NCI-H82 (cell line): ENCODE measurements at regions not wholly inside any gene's neighbourhood (a gene's known extent, or its start where the extent isn't known, plus 50 kb on each side); places are given as distances from the start of the nearest gene placed in this dataset.

Experiments
- DNase-seq: peaks from one replicate; lab custom pipeline; 2025; lab: John Stamatoyannopoulos, UW

DNA sequence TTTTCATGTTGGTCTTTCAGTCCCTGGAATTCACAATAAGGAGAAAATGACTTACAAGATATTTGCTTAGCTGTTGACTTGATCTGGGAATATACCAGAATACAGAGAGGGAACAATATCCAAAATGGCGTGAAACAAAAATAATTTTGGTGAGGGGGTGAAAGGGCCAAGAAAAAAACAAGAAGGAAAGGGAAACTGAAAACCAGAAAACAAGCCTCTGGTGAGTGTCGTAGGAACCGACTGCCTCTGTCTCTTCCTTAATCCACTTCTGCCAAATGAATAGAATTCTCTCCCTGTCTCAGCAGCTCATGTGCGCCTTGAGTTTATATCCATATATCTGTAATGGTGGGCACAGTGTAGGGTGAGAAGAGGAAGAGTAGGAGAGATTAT is 367.6 kb downstream of the ETS1 start:
- no peak for DNase-seq

DNA sequence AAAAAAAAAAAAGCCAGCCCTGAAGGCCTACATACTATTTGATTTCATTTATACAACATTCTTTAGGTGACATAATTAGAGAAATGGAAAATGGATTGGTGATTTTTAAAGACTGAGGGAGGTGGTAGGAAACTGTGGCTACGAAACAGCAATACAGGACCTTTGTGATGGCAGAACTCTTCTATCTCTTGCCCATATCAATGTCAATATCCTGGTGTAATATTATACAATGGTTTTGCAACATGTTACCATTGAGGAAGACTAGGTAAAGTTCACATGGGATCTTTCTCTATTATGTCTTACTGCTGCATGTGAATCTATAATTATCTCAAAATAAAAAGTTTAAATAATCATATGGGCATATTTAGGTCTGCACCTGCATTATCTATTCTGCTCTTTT is 371.2 kb downstream of the ETS1 start:
- DNase-seq, result no peak

DNA sequence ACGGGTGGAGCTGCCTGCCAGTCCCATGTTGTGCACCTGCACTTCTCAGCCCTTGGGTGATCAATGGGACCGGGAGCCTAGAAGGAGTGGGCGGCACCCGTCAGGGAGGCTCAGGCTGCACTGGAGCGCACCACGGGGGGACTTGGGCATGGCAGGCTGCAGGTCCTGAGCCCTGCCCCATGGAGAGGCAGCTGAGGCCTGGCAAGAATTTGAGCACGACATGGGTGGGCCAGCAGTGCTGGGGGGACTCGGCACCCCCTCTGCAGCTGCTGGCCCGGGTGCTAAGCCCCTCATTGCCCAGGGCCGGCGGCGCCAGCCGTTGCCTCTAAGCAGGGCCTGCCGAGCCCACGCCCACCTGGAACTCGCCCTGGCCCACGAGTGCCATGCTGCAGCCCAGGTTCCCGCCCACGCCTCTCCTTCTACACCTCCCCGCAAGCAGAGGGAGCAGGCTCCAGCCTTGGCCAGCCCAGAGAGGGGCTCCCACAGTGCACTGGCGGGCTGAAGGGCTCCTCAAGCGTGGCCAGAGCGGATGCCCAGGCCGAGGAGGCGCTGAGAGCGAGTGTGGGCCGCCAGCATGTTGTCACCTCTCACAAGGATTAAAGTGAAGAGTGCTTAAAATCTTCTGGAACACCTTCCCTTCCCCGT is 372.0 kb downstream of the ETS1 start:
- no peak for DNase-seq

DNA sequence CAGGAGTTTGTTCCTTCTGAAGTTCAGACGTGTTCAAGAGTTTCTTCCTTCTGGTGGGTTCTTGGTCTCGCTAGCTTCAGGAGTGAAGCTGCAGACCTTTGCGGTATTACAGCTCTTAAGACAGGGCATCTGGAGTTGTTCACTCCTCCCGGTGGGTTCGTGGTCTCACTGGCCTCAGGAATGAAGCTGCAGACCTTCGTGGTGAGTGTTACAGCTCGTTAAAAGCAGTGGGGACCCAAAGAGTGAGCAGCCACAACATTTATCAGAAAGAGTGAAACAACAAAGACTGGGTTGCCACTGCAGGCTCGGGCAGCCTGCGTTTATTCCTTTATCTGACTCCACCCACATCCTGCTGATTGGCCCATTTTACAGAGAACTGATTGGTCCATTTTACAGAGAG is 373.1 kb downstream of the ETS1 start:
- no peak for DNase-seq

DNA sequence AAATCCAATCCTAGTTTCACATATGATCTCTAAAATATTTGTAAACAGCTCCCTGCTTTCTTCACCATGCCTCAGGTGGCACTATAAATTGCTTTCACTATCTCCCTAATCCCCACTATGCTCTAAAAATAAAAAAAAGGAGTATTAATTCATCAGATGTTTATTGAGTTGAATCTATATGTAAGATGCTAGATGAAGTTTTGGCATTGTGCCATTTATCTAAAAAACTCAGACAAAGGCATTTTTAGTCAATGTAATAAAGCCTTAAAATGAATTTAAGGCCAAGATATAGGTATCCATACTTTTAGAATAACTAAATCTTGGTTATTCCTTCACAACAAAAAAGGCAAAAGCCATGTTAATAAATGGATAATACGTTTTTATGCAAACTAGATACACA is 373.9 kb downstream of the ETS1 start:
- DNase-seq, result no peak

DNA sequence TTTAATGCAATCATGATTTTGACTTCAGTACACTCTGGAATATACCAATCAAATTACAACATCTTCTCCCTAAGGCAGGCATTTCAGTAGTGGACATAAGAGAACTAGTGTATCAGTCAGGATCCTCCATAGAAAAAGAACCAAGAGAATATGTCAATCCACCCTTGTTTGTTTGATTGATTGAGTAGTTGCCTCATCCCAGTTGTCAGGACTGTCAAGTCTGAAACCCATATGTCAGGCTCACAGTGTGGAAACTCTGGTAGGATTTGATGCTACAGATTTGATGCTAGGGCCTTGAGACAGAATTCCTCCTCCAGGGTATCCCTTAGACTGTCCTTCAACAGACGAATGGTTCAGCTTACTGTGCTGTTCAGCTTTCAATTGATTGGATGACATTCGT is 375.0 kb downstream of the ETS1 start:
- DNase-seq, result no peak

DNA sequence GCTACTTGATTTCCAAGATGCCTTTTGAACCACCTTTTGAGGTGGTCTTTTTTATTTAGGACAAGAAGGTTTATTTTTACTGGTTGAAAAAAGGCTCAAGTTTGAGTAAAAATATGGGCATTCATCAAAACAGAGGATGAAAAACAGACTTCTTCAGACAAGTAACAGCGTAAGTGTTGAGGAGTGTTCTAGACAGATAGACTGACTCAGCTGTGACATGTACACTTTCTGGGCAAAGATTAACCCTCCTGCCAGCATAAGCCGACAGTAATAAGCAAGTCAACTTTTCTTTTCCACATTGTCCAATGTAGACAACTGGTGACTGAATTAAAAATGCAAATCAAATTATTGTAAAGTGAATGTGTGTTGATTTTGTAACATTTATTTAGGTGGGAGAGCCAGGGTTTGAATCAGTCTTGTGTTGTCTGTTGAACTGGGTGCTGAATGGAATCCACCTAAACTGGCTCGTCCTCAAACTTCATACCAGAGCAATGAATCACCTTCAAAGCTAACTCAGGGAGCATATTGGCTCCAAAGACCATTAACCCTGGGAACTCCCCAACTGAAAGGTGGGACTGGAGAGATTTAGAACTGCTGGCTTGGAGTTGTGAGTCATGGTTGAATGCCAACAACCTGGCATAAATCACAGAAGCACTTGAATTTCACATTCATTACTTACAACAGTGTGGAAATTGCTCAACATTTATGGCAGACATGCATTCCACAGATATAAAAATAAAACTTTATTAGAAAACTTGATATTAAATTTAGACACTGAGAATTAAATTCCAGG is 377.0 kb downstream of the ETS1 start:
- DNase-seq, result no peak

DNA sequence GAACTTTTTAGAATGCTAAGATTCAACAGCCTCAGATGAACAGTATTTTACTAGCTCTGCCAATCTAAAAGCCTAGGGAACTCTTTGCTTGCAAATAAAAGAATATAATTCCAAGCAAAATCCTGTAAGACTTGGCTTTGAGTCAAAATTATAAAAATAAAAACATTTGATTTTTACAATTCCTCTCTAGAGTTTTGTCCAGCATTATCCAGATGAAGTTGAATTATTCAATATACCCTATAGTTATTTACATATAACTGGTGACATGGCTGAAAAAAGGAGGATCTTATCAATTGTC is 378.3 kb downstream of the ETS1 start:
- DNase-seq, result no peak

DNA sequence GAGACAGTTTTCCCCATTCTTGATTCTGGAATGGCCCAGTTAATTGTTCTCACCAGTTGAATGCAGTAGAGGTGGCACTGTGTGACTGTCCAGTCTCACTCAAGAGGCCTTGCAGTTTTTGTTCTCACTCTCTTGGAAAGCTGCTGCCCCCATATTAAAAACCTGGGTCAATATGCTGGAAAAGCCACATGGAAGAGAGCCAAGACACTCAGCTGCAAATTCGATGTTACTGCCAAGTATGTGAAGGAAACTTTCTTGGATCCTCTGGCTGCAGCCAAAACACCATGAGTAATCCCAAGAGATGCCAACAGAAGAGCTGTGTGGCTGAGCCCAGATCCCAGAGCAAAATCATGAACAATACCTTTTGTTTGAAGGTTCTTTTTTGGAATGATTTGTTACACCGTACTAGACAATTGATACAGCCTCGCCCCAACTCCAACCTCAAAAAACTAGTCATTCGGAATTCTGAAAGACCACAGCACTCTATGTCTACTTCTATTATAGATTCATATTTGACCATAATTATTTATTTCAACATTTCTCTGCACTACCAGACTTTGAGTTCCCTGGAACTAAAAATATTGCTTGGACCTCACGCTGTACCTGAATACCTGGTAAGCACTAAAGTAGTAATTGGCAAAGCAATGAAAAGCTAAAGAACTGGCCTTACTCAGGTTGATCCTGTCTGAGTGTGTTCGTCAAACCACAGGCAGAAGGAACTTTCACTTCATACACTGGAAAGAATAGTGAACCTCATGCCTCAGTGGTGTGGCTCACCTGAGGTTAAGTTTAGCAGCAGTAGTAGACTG is 378.8 kb downstream of the ETS1 start:
- no peak for DNase-seq

DNA sequence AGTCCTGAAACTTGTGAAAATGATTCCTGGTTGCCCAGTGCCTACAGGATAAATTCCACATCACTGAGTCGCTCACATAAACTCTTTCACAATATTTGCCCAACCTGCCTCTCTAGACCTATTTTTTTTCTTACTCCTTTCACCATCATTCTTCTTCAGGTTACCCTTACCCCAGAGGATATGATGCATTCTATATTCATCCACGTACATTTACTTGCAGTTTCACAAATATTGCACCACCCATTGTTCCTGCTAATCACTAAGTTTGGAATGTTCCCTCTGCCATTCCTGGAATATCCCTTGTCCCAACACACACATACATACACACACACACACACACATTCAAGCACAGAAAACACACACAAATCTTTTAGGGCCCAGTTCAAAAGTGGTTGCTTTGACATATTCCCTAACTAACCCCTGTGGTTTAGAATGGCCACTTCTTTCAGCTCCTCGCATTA is 379.5 kb downstream of the ETS1 start:
- no peak for DNase-seq

DNA sequence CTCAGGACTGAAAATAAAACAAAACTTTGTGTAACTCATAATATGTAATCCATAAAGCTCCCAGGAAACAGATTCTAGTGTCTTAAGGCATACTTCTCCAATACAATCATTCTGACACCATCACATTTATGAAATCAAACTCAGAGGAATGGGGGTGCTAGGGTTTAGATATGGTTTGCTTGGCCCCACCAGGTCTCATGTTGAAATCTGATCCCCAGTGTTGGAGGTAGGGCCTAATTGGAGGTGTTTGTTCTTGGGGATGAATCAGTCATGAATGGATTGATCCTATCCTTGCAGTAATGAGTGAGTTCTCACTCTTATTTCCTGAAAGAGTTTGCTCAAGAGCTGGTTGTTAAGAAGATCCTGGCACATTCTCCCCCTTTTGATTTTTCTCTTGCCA is 380.9 kb downstream of the ETS1 start:
- no peak for DNase-seq

DNA sequence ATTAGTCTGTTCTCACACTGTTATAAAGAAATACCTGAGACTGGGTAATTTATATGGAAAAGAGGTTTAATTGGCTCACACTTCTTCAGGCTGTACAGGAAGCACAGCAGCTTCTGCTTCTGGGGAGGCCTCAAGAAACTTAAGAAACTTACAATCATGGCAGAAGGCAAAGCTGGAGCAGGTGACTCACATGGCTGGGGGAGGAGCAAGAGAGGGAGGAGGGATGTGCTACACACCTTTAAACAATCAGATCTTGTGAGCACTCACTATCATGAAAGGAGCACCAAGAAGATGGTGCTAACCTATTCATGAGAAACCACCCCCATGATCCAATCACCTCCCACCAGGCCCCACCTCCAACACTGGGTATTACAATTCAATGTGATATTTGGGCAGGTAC is 381.6 kb downstream of the ETS1 start:
- no peak for DNase-seq

DNA sequence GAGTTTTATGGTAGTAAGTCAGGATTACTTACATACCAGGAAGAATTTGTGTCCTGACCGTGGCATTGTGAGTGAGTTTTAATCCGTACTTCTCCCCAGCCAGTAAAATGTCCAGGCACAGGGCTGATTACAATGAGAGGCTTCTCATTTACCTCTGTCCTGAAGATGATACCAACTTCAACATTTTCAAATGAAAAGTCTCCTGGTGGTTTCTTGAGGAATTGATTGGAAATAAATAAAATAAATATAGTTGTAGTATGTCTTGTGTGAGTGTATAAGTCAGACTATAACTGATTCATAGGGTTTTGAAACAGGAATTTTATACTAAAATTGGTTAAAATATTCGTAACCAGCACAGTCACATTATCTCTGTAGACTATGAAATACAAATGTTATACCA is 382.5 kb downstream of the ETS1 start:
- no peak for DNase-seq

DNA sequence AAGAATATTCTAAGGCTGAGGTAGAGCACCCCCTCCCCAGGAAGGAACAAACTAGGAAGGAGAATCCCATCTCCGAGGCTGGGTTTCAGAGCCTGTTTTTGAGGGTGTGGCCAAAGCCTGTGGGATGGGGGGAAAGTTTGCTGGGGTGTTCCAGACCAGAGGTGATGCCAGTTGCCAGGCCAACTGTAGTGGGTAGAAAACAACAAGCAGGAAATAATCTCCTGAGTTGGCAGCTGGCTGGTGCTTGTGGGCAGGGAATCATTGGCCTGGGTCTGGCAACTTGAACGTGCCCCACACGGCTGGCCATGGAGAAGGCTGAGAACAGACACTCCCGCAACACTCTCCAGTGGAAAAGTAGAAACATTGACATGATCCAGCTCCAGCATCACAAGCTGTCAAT is 385.6 kb downstream of the ETS1 start:
- DNase-seq, result no peak

DNA sequence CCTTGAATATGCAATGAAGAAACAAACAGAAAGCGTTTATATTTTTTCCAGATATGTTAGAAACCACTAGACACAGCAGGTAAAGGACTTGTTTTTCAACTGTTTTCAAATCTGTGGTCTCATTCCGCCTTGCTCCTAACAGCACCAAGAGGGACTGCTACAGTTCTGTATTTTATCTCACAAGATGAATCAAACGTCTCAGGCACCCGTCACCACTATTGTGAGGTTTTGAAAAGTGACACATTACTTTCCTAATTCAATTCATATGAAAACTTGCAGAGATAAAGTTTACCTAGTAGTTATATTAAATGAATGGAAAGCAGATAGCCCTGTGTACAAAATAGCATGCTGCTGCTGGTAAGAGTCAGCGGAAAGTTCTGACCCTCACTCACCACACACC is 386.3 kb downstream of the ETS1 start:
- no peak for DNase-seq

DNA sequence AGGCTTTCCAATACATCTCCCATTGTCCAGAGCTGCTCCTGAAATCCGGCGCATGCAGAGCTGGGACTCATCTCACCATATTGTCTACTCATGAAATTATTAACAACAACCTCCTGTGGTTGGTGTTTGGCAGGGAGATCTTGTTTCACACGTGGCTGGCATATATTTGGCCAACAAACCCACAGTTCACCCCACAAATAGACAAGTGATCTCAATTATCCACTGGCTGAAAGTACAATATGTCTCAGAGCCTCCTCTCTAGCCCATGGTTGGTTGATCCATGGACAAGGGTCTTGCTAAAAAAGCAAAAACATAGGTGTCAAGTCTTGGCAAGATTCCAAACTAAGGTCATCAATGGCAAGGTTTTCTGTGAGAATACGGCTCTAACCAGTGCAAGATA is 386.9 kb downstream of the ETS1 start:
- DNase-seq, result no peak

DNA sequence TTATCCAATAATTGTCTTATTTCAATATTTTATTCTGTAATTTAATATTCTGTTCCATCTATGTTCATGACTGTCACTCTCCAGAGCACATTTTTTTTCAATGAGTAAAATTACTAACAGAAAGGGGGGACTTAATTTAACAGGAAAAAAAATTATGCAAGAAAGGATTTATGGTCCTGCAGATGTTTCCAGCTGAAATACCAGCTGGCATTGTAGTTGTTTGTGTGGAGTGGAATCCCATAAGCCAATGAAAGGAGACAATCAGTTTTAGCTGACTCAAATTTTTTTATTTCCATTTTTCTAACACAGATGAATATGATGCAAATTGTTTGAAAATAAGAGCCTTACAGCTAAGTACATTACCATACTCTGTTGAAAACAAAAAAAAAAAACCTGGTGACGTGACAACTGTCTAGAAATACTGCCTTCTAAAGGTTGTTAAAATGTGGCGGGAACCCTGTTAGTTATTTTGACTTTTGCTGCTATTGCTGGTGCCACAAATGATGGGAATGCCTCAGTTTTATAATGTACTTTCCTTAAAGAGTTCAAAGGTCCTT is 389.1 kb downstream of the ETS1 start:
- DNase-seq, result no peak

DNA sequence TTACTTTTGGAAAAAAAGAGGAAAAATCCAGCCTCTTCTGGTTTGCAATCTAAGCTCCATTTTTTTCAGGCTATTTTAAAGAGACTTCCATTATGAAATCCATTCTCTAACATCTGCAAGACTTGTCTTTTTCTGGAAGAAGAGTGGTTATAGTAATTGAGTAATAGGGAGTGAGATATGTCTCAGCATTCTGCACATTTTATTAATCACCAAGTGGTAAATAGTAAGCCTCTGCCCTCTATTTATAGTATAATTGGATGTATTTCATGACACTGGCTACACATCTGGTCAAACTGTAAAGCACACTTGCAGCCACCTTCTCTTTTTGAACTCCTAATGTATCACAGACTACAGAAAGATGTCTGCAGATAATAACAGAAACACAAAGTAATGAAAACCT is 391.1 kb downstream of the ETS1 start:
- no peak for DNase-seq

DNA sequence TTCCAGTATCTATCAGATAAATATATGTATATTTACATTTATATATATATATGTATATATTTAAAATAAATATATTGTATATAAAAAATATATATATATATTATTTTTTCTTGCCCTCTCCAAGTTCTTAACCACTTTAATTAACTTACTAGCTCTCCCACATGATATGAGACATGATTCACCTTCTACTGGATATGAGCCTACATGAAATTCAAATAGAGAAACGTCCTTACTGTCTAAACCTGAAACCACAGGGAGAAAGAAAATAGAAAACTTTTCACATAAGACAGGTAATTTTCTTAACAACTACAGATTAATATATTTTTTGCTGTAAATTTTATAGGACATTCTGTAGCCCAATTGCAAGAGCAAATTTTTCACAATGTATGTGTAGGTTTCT is 391.6 kb downstream of the ETS1 start:
- no peak for DNase-seq

DNA sequence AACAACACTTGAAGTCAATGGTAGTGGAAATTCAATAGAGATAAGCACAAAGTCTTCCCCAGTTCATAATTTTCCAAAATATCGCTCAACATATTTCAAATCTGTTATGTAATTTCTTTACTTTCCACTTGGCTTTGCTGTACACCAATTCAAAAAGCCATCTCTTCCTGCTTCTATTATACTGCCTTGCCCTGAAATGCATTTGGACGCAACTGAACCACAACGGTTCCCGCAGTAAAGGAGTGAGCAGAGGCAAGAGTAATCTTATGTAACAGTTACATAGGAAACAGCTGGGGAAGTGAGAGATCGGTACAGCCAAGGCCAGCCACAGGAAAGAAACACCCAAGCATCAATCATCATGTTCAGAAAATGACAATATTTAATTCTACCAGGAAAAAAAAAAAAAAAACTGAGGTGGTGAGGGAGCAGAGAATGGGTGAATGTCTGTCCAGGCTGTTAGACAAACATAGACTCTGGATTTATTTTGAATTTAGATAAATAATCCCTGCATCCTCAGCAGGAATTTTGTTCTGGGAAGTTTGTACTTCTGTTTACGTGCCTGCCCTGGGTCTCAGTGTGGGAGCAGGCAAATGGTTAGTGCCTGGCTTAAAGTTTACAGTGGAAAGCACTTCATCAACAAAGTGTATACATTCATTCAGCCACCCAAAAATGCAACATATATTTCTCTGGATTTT is 392.2 kb downstream of the ETS1 start:
- DNase-seq, result no peak

DNA sequence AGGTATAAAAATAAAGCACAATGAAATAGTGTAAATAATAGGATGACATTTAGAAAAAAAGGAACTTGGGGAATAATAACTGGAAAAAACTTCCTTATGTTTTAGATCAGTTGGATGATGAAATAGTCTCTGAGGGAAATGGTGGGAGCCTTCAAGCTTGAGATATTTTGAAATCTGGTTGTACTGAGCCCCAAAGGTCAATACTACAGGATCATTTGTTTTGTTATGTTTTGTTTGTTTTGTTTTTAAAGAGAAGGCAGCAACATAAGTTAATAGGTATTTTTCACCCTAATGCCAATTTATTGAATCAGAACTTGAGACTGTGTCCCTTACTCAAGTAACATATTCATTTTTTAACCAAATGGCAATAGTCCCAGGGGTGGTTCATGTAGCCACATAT is 393.1 kb downstream of the ETS1 start:
- no peak for DNase-seq

DNA sequence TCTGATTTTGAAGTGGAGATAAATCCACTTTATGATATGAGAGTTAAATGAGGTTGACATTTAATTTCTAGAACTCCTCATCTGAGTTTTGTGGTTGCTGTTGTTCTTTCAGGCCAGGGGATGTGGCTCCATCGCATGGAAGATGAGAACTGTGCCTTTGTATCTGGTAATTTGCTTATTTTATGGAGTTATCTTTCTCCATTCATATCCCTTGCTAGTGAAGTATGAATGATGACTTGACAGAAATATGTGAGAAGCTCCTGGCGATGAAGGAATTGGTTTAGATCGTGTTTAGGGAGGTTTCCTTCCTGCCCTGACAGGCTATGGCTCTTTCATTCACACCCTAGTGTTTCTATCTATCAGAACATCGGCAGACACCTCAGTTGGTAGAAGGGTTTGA is 393.7 kb downstream of the ETS1 start:
- no peak for DNase-seq
